ENCODE measurements at regions not wholly inside any gene's neighbourhood (a gene's known extent, or its start where the extent isn't known, plus 50 kb on each side); places are given as distances from the start of the nearest gene placed in this dataset.

DNA sequence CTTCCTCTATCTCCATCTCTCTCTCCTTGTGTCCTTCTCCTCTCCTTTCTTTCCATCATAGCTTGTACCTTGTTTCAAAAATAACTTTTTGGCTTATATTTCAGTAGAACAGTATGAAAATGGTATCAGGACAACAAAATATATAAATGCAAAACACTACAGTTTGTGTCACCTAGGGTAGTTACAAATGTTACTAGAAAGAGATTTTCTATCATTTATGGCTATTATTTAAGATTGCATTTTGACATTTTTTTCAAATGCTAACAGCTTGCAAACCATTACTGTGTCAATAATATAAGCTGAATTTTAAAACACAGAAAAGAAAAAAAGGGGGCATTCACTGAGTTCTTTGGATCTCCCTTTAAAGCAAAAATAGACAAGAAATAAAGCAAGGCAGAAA is 392.3 kb upstream of the LRRC4C start:
- no peak for DNase-seq (ENCODE audit: low read depth)

DNA sequence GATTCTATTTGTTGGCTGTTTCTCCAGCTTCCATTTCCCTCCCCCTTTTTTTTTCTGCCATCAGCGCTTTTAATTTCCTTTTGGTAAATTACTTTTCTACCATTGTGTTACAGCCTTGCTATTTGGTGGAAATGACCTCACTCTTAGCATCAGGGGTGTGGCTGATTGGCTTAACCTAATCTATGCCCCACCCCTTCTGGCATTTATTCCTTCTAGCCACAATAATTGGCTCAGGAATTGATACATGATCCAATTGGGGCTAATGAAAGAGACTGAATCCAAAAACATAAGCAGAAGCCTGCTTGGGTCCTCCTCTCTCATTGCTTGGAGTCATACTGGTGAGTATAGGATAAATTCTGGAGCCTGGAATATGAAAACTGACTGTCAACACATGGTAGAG is 402.4 kb upstream of the LRRC4C start:
- no peak for DNase-seq (ENCODE audit: low read depth)

DNA sequence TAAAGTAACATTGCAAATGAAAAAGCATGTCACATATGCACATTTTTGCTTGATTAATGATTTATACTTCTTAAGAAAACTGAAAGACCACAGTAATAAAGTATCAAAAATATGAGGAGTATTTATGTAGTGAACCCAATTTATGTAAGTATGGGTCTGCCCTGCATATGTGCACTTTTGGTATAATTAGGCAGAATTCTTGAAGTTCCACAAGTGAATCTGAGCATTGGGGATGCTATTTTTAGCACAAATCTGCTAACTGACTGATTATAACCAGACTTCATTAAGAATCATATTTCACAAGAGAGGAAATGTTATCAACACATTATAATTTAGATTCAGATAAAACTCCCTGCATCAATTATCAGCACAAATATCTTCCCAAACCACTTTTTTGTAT is 407.1 kb upstream of the LRRC4C start:
- DNase-seq (ENCODE audit: low read depth) = no peak

DNA sequence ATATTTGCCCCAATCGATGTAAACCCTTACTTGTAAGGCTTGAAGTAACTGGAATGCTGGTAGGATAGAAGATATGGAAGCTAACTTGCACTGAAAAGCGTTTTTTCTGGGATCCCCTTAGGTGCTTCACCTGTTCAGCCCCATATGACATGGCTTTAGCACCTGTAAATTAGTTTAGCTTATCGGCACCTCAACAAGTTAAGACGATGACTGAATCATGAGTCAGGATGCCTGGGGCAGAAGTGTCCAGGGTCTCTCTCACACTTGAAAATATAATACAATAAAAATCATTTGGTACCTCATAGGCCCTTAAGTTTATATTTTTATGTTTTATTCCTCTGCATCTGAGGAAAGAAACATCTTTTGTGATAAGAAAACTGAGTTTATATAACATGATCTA is 409.2 kb upstream of the LRRC4C start:
- no peak for DNase-seq (ENCODE audit: low read depth)

DNA sequence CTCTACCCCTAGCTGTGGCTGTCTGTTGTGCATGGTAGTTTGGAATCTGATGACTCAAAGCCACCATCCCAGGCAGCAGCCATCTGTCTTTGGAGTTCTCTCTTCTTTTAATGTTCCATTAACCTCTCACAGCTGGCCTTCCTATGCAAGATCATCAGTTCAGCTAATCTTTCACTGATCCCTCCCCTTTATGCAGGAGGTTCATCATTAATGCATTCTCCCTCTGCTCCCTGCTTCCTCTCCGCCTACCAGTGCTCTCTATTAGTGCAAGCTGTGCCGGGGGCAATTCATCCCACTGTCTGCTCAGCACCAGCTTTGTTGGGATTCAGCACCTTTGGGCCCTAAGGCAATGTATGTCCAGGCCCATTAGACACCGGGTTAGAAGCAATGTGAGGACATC is 413.0 kb upstream of the LRRC4C start:
- DNase-seq (ENCODE audit: low read depth) = no peak

DNA sequence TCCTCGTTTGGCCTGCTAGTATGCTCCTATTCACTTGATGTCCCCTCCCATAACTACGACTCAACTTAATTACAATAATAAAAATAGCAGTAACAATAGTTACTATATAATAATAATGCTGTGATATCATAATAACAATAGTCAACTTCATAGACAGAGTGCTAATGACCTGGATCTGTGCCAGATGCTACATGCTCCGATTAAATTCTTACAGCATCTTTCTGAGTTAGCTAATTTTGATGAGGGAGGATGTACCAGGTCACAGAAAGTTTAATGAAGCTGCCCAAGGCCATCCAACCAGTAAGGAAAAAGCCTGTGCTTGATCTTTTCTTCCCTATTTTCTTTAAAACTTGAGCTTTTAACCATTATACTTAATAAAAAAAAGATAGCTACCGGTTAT is 413.4 kb upstream of the LRRC4C start:
- no peak for DNase-seq (ENCODE audit: low read depth)

DNA sequence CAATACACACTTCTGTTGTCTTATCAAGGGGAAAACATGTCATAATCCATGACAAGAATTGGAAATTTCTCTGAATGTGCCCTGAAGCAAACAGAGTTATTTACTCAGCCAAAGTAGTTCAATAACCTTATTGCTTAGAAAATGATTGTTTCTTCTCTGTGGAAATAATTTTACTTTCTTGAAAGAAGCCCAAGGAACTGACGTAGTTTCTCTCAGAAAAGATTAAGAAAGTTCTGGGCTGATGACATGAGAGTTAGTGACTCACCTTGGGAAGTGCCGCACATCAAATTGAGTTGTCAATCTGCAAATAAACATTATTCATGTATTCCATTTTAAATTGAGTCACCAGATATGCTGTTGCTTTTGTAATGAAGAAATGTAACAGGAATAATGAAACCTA is 418.6 kb upstream of the LRRC4C start:
- peak; percentile 5 for DNase-seq (ENCODE audit: low read depth)

DNA sequence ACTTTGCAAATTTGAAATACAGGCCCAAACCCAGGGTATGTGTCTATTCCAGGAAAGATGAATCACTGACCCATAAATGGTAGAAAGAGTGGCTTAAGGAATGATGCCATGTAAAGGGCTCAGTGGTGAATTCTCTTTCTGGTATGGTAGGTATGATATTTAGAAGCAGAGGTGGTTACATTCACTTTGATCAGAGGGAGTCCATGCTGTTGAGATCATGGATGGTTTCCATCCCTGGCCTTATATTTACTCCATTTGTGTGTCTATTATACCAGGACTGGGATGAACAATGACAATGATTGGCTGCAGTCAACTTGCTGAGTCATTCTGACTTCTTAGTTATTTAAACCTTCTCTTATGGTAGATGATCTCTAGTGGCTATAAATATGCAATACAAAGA is 419.8 kb upstream of the LRRC4C start:
- peak; percentile 83 for DNase-seq (ENCODE audit: low read depth)

DNA sequence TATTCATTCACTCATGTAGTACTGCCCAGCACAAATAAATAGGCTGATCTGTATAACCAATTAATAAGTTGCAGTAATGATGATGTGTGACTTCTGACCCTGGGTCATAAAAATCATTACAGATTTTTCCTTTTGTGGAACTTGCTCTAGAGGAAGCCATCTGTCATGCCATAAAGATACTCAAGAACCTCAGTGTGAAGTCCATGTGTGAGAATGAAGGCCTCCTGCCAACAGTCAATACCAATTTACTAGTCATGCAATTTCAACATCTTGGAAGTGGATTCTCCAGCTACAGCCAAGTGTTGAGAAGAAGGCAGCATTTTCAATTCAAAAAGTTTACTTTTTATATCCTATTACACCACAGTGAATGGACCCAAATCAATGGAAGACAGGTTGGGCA is 435.6 kb upstream of the LRRC4C start:
- no peak for DNase-seq (ENCODE audit: low read depth)

DNA sequence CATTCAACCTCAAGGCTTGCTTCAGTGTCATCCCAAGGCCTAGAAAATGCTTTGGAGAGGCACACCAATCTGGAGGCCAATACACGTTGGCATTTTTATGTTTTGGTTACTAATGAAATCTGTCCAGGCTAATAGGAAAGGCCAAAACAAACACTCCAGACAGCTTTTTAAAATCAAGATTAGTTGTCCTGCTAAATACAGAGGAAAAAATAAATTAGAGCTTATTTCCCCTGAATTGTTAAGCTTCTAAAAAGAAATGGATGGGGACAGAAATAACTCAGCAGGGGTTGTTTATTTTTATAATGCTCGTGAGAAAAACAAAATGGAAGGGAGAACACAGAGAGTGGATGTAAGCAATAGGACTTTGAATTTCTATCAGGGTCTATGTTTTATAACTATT is 438.5 kb upstream of the LRRC4C start:
- DNase-seq (ENCODE audit: low read depth) = no peak

DNA sequence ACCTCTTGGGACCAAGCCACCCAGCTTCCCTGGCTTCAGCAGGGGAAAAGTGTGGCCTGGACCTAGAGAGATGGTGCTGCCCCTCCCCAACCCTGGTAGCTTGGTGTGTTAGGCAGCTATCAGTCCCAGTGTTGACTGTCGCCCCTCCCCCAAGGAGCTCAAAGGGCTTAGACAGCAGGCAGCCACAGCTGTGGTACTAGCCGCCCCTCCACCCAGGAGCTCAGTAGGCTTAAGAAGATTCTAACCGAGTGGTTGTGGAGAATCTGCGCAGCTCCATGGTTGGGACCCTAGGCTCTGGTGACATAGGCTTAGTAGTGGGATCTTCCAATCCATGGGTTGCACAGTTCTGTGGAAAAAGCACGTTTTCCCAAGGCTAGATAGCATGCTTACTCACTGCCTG is 458.4 kb upstream of the LRRC4C start:
- DNase-seq (ENCODE audit: low read depth) = no peak

DNA sequence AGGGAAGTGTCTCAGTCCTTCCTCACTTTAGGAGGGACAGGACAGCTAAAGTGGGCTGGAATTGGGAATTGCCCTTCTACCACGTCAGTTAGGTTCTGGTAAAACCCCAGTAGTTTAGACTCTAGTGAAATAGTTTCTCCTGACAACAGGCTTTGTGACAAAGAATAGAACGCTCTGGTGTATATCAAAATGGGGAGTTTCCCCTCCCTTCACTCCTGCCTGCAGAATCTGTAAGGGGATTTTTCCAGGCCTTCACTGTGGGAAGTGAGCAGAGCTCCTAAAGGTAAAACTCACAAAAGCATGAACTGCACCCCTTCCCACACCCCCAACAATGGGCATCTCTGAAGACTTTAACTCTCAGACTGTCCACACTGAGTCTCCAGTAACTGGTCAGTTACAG is 460.9 kb upstream of the LRRC4C start:
- no peak for DNase-seq (ENCODE audit: low read depth)

DNA sequence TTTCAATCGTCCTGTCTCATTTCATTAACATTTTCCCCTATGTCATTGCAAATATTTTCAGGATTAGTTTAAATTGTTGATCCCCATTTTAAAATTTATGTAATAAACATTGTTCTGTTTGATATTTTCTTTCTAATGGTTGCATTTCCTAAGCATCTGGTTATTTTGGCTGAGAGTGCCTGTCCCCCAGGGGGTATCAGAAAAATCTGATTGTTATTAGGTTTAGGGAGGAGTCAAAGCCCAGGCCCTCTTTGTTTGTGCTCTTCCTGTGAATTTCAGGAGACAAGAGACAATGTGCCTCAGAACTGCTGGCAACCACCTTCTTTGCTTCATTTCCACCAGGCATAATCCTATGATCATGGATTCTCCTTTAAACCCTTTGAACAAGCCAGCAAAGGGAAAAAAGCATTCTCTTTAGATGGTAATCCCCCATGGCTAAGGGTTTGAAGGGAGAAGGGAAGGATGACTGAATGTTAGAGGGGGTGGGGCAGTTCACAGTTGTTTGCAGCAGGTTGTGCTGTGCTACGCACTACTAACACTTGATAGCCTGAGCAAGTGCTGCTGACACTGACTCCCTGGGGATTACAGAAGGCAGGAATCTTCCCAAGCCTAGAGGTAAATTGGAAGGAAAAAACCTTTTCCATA is 462.4 kb upstream of the LRRC4C start:
- no peak for DNase-seq (ENCODE audit: low read depth)

DNA sequence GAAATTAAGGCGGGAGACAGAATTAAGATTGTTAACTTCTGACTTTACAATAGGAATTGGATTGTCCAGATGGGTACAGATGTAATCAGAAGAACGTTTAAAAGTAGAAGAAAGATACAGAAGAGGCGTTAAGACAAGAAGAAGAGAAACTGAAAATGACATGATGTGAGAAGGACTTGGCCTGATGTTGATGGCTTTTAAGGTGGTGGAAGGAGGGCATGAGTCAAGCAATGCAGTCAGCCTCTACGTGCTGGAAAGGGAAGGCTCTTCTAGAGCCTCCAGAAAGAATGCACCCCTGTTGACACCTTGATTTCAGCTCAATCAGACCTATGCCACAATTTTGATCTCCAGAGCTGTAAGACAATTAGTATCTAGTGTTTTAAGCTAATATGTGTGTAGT is 466.9 kb upstream of the LRRC4C start:
- DNase-seq (ENCODE audit: low read depth) = no peak

DNA sequence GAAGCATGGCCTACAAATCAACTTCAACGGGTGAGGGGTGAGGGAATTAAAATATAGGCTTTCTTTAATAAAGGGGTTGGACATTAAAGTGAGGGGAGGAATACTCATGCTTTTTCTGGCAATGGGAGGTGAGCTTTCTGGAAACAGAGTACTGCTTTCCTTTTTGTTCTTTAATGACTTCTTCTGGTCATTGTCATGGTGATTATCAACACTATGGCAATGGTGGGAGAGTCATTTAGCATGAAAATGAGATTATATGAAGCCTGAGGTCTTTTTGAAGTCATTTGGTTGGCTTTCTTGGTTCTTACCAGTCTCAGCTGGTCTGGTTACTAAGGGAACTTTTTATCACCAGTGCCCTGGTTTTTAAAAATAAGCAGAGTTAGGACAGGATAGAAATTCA is 475.8 kb upstream of the LRRC4C start:
- DNase-seq (ENCODE audit: low read depth) = no peak

DNA sequence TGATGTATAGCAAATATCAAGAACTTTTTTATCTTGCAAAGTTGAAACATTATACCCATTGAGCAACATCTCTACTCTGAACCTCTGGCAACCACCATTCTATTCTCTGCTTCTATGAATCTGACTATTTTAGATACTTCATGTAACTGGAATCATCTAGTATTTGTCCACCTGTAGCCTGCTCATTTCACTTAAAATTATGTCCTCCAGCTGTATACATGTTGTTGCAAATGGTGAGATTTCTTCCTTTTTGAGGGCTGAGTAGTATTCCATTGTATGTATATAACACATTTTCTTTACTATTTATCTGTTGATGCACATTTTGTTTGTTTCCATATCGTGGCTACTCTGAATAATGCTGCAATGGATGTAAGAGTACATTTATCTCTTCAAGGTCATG is 476.3 kb upstream of the LRRC4C start:
- DNase-seq (ENCODE audit: low read depth) = no peak

DNA sequence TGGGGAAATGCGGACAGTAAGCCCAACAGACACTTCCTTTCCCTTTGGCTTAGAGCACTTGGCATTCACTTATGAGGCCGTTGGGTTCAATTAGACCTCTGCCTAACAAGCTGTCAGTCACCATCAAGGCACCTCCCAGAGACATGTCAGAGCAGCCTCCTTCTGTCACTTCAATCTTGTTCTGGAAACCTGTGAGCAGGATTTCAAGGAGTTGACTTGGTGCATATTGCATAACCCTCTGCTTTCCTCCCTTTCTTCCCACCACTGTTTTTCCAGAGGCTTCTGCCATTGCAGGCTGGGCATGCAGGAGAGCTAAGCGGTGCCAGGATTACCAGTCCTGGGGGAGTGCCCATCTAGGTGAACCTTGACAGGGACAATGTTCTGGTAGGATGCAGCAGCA is 484.2 kb upstream of the LRRC4C start:
- no peak for DNase-seq (ENCODE audit: low read depth)

DNA sequence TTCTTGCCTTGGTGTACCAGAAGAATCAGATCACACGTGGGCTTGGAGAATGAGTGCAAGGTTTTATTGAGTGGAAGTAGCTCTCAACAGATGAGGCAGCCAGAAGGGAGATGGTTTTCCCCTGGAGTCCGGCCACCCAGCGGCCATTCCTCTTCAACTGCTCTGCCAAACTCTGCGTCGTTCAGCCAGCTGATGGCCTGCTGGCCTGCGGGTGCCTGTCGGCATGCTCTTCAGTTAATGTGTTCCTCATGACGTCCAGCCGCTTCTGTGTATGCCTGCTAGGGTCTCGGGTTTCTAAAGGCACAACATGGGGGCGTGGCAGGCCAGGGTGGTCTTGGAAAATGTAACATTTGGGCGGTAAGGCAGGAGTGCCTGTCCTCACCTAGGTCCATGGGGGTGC is 487.9 kb upstream of the LRRC4C start:
- no peak for DNase-seq (ENCODE audit: low read depth)

DNA sequence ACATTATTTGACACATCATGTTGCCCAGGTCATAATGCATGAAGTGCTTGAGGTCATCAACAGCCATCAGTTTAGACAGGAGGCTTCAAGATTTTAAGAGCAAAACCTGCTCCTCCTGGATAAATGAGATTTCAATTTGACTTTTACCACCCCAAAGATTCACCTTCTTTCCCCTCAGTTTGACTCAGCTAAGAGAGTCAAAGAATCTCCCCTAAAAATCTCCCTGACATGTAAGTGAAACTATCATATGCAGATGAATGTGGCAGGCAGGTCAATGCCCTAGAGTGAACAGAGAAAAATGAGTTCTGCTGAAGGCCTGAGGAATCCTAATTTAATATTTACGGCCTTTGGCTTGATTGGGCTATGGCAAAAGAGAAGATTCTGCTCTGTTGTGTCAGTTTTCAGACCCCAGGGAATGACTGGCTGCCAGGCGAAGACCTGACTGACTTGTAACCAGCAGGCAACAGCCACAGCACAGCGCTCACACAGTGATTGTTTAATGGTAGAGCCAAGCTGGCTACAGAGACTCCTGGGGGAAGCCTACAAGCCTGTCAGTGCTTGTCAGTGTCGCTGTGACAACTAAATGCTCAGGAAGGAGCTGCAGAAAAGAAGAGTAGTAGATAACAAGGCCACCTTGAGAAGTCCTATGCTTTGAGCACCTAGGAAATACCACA is 491.2 kb upstream of the LRRC4C start:
- no peak for DNase-seq (ENCODE audit: low read depth)

DNA sequence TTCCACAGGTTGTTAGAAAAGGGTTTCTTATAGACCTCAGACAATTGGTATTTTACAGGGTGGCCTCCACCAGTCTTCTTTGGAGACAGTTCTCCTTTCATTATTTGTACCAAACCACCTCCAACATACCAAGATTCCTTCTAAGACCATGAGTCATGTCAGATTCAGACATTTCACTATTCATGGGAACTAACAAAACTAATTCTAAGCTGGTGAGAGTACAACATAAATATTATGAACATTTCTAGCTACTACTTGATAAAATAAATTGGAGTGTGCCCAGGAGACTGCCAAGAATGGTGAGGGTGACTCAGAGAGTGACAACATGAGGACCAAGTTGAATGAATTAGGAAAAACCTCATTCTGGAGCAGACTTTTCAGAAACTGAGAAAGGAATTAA is 494.6 kb upstream of the LRRC4C start:
- DNase-seq (ENCODE audit: low read depth) = peak; percentile 84

DNA sequence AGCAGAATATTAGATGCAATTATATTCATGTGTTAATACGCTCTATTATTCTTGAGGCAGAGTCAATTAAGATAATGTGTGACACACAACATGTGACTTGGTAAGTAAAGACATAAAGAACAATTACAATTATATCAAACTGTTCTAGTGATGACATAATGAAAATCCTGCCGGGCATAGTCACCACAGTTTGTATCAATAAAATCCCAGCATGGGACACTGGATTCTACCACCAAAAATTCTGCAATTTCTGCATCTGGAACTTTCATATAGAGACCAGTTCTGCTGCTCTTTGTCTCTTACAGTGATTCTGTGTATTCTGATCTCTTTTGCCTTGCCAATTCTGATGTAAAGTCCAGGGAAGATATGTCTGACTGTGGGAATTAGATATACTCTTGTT is 495.6 kb upstream of the LRRC4C start:
- no peak for DNase-seq (ENCODE audit: low read depth)

DNA sequence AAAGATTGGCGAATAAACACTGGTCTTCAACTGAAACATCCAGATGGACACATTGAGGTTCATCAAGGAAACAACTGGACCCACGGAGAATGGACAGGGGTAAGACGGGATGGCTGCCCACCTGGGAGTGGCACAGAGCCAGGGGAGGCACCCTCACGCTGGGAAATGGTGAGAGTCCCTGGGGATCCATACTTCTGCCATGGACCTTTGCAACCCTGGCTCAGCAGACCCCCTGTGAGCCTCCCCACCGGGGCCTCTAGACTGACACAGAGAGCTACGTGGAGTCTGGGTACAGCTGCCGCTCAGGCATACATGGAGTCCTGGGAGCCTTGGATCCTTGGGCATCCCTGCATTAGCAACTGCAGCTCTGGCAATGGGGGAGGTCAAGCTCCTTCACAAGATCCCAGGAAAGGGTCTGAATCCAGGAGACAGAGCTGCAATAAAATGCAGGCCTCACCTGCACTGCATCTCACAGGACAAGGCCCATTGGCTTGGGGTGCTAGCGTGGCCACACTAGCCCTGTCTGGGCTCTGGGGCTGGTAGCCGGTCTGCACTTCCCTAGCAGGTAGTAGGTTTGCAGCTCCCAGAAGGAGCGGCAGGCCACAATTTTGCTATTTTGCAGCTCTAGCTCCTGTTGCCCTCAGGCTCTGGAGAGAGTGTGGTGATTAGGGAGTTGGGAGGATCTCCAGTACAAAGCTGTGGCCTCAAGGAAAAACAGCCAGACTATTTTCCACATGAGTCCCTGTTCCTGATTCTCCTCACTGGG is 496.4 kb upstream of the LRRC4C start:
- DNase-seq (ENCODE audit: low read depth) = no peak

DNA sequence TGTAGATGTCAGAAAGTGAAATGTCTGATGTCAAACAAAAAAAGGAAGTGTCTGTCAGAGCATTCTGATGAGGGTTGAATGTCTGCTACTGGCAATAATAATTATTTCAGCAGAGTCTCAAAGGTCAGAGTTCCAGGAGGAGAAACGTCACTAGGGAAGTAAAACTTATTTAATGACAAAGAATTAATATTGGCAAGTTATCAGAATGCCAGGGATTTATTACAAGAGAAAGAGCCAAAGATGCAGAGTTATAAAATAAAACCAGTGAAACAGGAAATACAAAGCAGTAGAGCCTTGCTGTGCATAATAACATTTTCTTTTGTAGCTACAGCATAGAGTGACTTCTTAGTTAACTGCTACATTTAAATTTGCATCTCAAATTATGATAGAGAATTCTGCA is 504.0 kb upstream of the LRRC4C start:
- no peak for DNase-seq (ENCODE audit: low read depth)

All from HT1080 (cell line).